GM12873 (cell line): ENCODE measurements at regions not wholly inside any gene's neighbourhood (a gene's known extent, or its start where the extent isn't known, plus 50 kb on each side); places are given as distances from the start of the nearest gene placed in this dataset.

ENCODE experiments used
- TF ChIP-seq, protein P1 (sequence below): IDR thresholded peaks from 2 replicates; pipeline ENCODE4 v1.5.1; 2012; ENCODE audit warnings: low read depth, mild to moderate bottlenecking, moderate library complexity, low read length, control low read depth; ENCODE audit not compliant: insufficient read depth; ENCODE audit errors: missing control alignments

DNA sequence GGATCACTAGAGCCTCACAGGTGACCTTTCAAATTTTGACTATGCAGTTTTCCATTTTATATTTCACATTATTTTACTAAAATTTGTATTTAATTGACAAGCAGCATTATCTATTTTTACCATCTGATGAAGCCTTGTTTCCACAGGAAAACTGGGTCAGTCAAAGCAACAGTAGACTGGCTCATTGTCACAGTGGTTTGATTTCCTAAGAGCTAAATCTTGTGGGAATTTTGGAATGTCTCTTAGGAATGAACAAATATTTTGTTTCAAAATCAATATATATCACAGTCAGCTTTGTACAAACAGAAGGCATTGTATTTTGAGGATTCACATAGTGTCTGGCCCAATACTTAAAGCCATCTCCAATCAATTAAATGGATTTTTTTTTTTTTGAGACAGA, 152.6 kb upstream of the RNPC3 start:
- TF ChIP-seq, protein P1, sequence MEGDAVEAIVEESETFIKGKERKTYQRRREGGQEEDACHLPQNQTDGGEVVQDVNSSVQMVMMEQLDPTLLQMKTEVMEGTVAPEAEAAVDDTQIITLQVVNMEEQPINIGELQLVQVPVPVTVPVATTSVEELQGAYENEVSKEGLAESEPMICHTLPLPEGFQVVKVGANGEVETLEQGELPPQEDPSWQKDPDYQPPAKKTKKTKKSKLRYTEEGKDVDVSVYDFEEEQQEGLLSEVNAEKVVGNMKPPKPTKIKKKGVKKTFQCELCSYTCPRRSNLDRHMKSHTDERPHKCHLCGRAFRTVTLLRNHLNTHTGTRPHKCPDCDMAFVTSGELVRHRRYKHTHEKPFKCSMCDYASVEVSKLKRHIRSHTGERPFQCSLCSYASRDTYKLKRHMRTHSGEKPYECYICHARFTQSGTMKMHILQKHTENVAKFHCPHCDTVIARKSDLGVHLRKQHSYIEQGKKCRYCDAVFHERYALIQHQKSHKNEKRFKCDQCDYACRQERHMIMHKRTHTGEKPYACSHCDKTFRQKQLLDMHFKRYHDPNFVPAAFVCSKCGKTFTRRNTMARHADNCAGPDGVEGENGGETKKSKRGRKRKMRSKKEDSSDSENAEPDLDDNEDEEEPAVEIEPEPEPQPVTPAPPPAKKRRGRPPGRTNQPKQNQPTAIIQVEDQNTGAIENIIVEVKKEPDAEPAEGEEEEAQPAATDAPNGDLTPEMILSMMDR, result no peak

- TF ChIP-seq, protein P1, result no peak
These were observed 154.3 kb upstream of the RNPC3 start for GRCh38 chr1:103371234-103371633.

GRCh38 chr1:103367186-103367585, 158.3 kb upstream of the RNPC3 start:
- TF ChIP-seq, protein P1, result no peak

DNA sequence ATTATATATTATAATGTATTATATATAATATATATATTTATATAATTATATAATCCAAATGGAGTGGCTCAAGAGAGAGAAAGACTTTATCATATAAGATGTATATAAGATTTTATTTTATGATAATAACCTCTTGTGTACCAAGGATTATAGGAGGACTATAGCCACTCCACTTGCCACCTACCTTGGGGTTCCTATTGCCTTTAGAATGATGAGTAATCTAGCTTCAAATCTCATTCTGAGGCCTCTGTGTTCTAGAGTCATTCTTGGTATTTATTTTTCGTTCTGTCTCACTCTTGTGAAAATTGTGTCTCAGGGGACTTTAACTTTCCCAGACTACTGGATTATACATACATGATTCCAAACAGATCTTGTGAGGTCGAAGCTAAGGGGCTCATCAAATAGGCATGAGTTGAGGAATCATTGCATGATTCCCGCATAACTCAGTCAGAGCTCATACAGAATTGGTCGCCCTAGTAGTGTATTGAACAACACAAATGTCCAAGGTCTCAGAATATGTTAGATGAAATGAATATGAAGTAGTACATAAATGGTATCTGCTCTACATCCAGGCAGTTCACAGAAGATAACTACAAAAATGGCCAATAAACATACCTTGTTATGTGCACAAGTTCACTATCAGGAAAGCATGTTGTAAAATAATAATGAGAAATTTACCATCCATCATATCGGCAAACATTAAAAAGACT, 159.5 kb upstream of the RNPC3 start:
- TF ChIP-seq, protein P1, result no peak

- TF ChIP-seq, protein P1, result no peak
These were observed 162.5 kb upstream of the RNPC3 start for GRCh38 chr1:103363008-103363365.

GRCh38 chr1:103362348-103363007, 163.0 kb upstream of the RNPC3 start:
- TF ChIP-seq, protein P1, result no peak

- TF ChIP-seq, protein P1, result no peak
These were observed 172.1 kb upstream of the RNPC3 start for GRCh38 chr1:103353391-103353790.
